Endothelial cell of umbilical vein (primary cell): ENCODE measurements at regions not wholly inside any gene's neighbourhood (a gene's known extent, or its start where the extent isn't known, plus 50 kb on each side); places are given as distances from the start of the nearest gene placed in this dataset.

ENCODE experiments used
- BruUV-seq: library from RNA; stranded (reverse); fragments of 400-500 nt; replicated peaks from 2 replicates; lab custom pipeline; 2021; lab: Mats Ljungman, UMichigan
- CTCF ChIA-PET: fragments of 300-600, 350-600 bp; sonication (Branson Sonifier 250); formaldehyde crosslinking; loops from one replicate; lab custom pipeline; 2021; ENCODE audit warnings: antibody characterized with exemption, inconsistent platforms; lab: Charles Lee
- POLR2A ChIA-PET: fragments of 300-600, 350-600 bp; sonication (Branson Sonifier 250); formaldehyde crosslinking; loops from one replicate; lab custom pipeline; 2021; ENCODE audit warnings: antibody characterized with exemption, inconsistent platforms; lab: Charles Lee
- DNase-seq: peaks from one replicate; pipeline ENCODE4 v3.0.0-alpha.2; 2011; ENCODE audit warnings: low read depth, low spot score
- FAIRE-seq: peaks from 2 replicates; lab custom pipeline; 2011; peaks lifted over from hg19 to GRCh38; lab: Jason Lieb, UNC
- H2AFZ ChIP-seq: 2 replicates; pipeline ENCODE4 v1.6.0; 2012; ENCODE audit warnings: low read depth, low read length, control low read depth, inconsistent platforms
- H3K27ac ChIP-seq: 2 replicates; pipeline ENCODE4 v1.5.1; 2011; ENCODE audit warnings: low read depth, mild to moderate bottlenecking, control low read depth, low read length, moderate library complexity; ENCODE audit not compliant: insufficient read depth
- H3K27me3 ChIP-seq, 2 experiments: 2 replicates each; pipeline versions ENCODE4 v1.6.0 to v1.6.1; 2011; ENCODE audit warnings: low read length in 2 of 2, mixed read lengths in 1 of 2; ENCODE audit not compliant: control insufficient read depth in 2 of 2, insufficient read depth in 2 of 2
- H3K36me3 ChIP-seq, 2 experiments: 2 replicates in 1 of 2; 3 replicates in 1 of 2; pipeline ENCODE4 v1.5.1; 2011; ENCODE audit warnings: low read length in 2 of 2, mild to moderate bottlenecking in 1 of 2, moderate library complexity in 1 of 2; ENCODE audit not compliant: control insufficient read depth in 2 of 2, insufficient read depth in 2 of 2; ENCODE audit errors: extremely low read depth in 1 of 2
- H3K4me1 ChIP-seq: 3 replicates; pipeline ENCODE4 v1.5.1; 2011; ENCODE audit warnings: mild to moderate bottlenecking, low read length; ENCODE audit not compliant: control insufficient read depth, insufficient read depth; ENCODE audit errors: extremely low read depth
- H3K4me2 ChIP-seq: 2 replicates; pipeline ENCODE4 v1.6.1; 2011; ENCODE audit warnings: low read length, control low read depth, mixed read lengths; ENCODE audit not compliant: insufficient read depth
- H3K4me3 ChIP-seq, 3 experiments: fragments of 200-600 bp in 1 of 3; sonication (generic), shearing (Covaris generic) in 1 of 3; replicated peaks in 1 of 3; 2 replicates each; pipeline ENCODE4 v1.5.1; 2011 to 2016; ENCODE audit warnings: control low read depth in 3 of 3, low read length in 3 of 3, mild to moderate bottlenecking in 2 of 3, inconsistent platforms in 1 of 3, low read depth in 1 of 3, moderate library complexity in 1 of 3; ENCODE audit not compliant: insufficient read depth in 1 of 3
- H3K79me2 ChIP-seq: 2 replicates; pipeline ENCODE4 v1.6.0; 2012; ENCODE audit warnings: low read length, inconsistent platforms; ENCODE audit not compliant: control insufficient read depth, insufficient read depth
- H3K9ac ChIP-seq: replicated peaks from 2 replicates; pipeline ENCODE3; 2011; ENCODE audit warnings: low read length, control low read depth; ENCODE audit not compliant: insufficient read depth; ENCODE audit errors: extremely low read depth
- H3K9me1 ChIP-seq: replicated peaks from 3 replicates; pipeline ENCODE4 v1.6.0; 2011; ENCODE audit warnings: mild to moderate bottlenecking, low read length; ENCODE audit not compliant: control insufficient read depth, insufficient read depth; ENCODE audit errors: extremely low read depth
- H3K9me3 ChIP-seq: replicated peaks from 2 replicates; pipeline ENCODE4 v1.5.1; 2012; ENCODE audit warnings: low read length, inconsistent platforms; ENCODE audit not compliant: control insufficient read depth, insufficient read depth
- H4K20me1 ChIP-seq: replicated peaks from 2 replicates; pipeline ENCODE3; 2011; ENCODE audit warnings: mild to moderate bottlenecking, low read length; ENCODE audit not compliant: control insufficient read depth, insufficient read depth; ENCODE audit errors: extremely low read depth
- FOS ChIP-seq: IDR thresholded peaks from 2 replicates; pipeline ENCODE4 v1.6.1; 2011; ENCODE audit warnings: mild to moderate bottlenecking, low read length, moderate library complexity, borderline replicate concordance; ENCODE audit not compliant: insufficient read depth
- MYC ChIP-seq: IDR thresholded peaks from one replicate; pipeline ENCODE4 v1.6.1; 2011; ENCODE audit warnings: mild to moderate bottlenecking, low read depth, low read length
- POLR2A ChIP-seq: IDR thresholded peaks from 2 replicates; pipeline ENCODE4 v1.6.1; 2012; ENCODE audit warnings: low read depth, mild to moderate bottlenecking, control low read depth, low read length
- dilution Hi-C: fragments of 300-500 bp; cut with MboI; formaldehyde crosslinking; loops from one replicate; pipeline ENCODE4 v1.15.0; 2019; ENCODE audit warnings: low sequenced_read_pairs; ENCODE audit not compliant: extremely low pct_ligation_motif_present
- intact Hi-C: fragments of 100-400 bp; cut with micrococcal nuclease; formaldehyde crosslinking; loops from one replicate; pipeline ENCODE4 v1.10.0; 2022
- TF ChIP-seq, protein P1 (sequence below): IDR thresholded peaks from 2 replicates; pipeline ENCODE4 v1.6.1; 2011; ENCODE audit not compliant: insufficient read depth, insufficient read length

DNA sequence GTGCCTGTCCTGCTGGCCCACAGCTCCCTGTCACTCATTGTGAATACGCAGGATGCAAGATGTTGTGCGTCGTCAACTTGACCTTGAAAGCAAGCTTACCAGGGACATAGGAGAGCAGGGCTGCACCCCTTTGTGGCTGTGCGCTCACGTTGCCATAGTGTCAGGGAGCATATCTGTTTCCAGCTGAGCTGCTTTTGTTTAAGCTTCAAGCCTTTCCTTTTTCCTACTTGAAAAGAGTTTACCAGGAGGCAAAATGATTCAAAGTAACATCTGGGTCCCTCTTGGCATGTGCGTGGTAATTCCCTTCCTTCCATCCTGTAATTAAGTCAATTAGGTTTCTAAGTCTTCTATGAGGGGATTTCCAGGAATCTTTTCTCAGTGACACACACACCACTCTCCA is 537.1 kb downstream of the AJAP1 start:
- no peak overlapping the region for H3K9ac ChIP-seq
- no peaks in the 10 kb centered on the region for H4K20me1 ChIP-seq
- BruUV-seq: no TSS peak
- intact Hi-C loops: no loop called here
- POLR2A ChIA-PET: no interaction called here
- TF ChIP-seq POLR2A (no peak), MYC (no peak)
- TF ChIP-seq, protein P1, sequence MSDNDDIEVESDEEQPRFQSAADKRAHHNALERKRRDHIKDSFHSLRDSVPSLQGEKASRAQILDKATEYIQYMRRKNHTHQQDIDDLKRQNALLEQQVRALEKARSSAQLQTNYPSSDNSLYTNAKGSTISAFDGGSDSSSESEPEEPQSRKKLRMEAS: no peak
- H3K4me3 ChIP-seq: no peak overlapping the region
- H3K9me3 ChIP-seq: peaks cover 5% of the 10 kb centered on the region
- DNase-seq: no peak
- no peak overlapping the region for H3K27ac ChIP-seq
- no peak overlapping the region for H2AFZ ChIP-seq
- no peak for FAIRE-seq
- dilution Hi-C loops: no loop called here
- H3K9me1 ChIP-seq: no peaks in the 10 kb centered on the region
- H3K79me2 ChIP-seq: no peaks in the 10 kb centered on the region
- CTCF ChIA-PET: no interaction called here
- no peaks in the 10 kb centered on the region for H3K4me1 ChIP-seq
- H3K27me3 ChIP-seq: no peaks in the 10 kb centered on the region
- H3K4me2 ChIP-seq: no peak overlapping the region
- no peaks in the 10 kb centered on the region for H3K36me3 ChIP-seq

DNA sequence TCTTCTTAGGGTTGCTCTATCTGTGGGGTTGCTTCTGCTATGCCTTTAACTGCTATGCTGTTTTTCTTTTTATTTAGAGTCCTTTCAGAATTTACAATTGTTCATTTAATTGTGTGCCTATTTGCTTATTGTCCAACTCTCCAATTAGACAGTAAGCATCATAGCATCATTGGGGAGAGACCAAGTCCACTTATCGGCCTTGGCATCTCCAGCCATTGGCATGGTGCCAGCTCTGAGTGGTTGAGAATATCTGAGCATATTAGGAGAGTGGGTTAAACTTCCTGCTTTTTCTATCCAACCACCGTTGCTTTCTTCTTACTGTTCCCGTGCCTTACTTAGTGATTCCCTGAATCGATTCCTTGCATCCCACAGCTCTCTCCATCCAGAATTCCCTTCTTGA is 535.0 kb downstream of the AJAP1 start:
- Histone ChIP-seq H3K4me1 (no peaks in the 10 kb centered on the region), H3K4me3 (no peak overlapping the region), H3K9me3 (peaks cover 8% of the 10 kb centered on the region), H3K79me2 (no peaks in the 10 kb centered on the region), H3K9ac (no peak overlapping the region), H3K4me2 (no peak overlapping the region), H2AFZ (no peak overlapping the region), H3K27me3 (no peaks in the 10 kb centered on the region), H3K36me3 (no peaks in the 10 kb centered on the region), H3K9me1 (no peaks in the 10 kb centered on the region), H3K27ac (no peak overlapping the region), H4K20me1 (no peaks in the 10 kb centered on the region)
- BruUV-seq: no TSS peak
- ChIA-PET CTCF (no interaction called here), POLR2A (no interaction called here)
- intact Hi-C loops: no loop called here
- DNase-seq (no peak), FAIRE-seq (no peak)
- TF ChIP-seq FOS (no peak), POLR2A (no peak), MYC (no peak)
- dilution Hi-C loops: no loop called here
